ENCODE measurements at regions not wholly inside any gene's neighbourhood (a gene's known extent, or its start where the extent isn't known, plus 50 kb on each side); places are given as distances from the start of the nearest gene placed in this dataset.
A peak's percentile ranks its signal among the peaks of the same experiment; 100 is the strongest.

DNA sequence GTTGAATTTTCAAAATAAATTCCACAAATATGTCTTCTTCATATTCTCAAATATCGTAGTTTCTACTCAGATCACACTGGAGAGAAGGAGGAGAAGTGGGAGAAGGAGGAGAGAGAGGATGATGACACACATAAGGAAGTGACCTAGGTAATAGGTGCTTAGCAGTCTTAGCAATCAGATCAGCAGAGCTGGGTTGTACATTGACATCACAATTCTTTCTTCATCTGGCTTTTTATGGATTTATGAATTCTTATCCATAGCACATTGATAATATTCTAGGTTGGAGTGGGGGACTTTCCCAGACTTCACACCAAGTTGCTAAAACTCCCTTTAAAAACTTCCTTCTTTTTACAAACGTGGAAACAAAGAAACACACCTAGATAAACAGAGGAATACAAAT lies 86.9 kb downstream of the FGF9 start:
- H3K4me3 Mint-ChIP-seq: no peak overlapping the region
- TF ChIP-seq, protein P1, sequence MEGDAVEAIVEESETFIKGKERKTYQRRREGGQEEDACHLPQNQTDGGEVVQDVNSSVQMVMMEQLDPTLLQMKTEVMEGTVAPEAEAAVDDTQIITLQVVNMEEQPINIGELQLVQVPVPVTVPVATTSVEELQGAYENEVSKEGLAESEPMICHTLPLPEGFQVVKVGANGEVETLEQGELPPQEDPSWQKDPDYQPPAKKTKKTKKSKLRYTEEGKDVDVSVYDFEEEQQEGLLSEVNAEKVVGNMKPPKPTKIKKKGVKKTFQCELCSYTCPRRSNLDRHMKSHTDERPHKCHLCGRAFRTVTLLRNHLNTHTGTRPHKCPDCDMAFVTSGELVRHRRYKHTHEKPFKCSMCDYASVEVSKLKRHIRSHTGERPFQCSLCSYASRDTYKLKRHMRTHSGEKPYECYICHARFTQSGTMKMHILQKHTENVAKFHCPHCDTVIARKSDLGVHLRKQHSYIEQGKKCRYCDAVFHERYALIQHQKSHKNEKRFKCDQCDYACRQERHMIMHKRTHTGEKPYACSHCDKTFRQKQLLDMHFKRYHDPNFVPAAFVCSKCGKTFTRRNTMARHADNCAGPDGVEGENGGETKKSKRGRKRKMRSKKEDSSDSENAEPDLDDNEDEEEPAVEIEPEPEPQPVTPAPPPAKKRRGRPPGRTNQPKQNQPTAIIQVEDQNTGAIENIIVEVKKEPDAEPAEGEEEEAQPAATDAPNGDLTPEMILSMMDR (IDR thresholded peaks at IDR 0.05; ENCODE audit: unreplicated experiment in 3 of 3): no peak
- no peaks in the 10 kb centered on the region for H3K9me3 Mint-ChIP-seq
- no peaks in the 10 kb centered on the region for H3K27me3 Mint-ChIP-seq (ENCODE audit: low read depth)
- H3K4me1 Mint-ChIP-seq: peaks cover 9% of the 10 kb centered on the region
- peak overlapping the region; percentile 65 to 95 (median 93) for H3K27ac Mint-ChIP-seq
- no peaks in the 10 kb centered on the region for H3K36me3 Mint-ChIP-seq (ENCODE audit: low read depth)

GRCh38 chr13:21758441-21758840 lies 87.6 kb downstream of the FGF9 start:
- Mint-ChIP-seq H3K27ac (peak overlapping the region; percentile 84 to 95 (median 93)), H3K27me3 (ENCODE audit: low read depth) (no peaks in the 10 kb centered on the region), H3K4me3 (no peak overlapping the region), H3K9me3 (no peaks in the 10 kb centered on the region), H3K36me3 (ENCODE audit: low read depth) (no peaks in the 10 kb centered on the region), H3K4me1 (peaks cover 9% of the 10 kb centered on the region)
- TF ChIP-seq, protein P1 (IDR thresholded peaks at IDR 0.05; ENCODE audit: unreplicated experiment in 3 of 3): no peak

DNA sequence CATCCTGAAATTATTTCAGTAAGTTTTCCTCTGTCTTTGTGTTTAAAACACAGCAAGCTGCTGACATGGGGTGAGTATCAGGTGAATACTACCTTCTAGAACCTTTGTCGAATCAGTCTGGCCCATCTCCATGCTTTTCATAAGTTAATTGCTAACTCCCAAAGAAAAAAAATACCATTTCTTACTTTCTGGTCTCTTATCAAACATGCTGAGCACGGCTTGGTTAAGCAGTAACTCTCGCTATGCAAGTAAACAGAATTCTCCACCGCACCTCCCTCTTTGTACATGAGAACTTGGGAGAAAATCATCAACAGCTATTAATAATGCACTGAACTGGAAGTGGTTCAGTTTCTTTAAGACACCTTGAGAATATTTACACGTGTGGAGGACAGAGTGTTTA lies 88.6 kb downstream of the FGF9 start:
- Mint-ChIP-seq H3K4me1 (peaks cover 9% of the 10 kb centered on the region), H3K27me3 (ENCODE audit: low read depth) (no peaks in the 10 kb centered on the region)

DNA sequence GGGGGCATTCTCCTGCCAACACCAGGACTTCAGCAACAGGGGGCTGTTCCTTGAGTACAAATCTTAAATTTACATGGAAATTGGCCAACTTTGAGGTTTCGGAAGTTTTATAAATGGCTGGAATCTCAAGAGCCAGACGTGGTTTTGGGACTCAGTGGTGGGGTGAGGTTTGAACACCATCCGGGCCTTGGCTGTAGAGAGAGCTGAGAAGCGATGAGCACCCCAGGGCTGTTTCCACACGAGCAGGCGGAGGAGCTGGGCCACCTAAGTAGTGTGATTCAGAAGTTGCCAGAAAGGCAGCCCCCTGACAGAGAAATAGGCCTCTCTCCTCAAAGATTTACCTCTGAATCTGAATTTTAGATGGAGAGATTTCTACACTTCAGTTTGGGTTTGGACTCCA lies 89.0 kb downstream of the FGF9 start:
- no peaks in the 10 kb centered on the region for H3K27me3 Mint-ChIP-seq (ENCODE audit: low read depth)
- TF ChIP-seq, protein P1 (IDR thresholded peaks at IDR 0.05; ENCODE audit: unreplicated experiment in 3 of 3): no peak
- peak overlapping the region; percentile 84 to 95 (median 93) for H3K27ac Mint-ChIP-seq
- no peaks in the 10 kb centered on the region for H3K36me3 Mint-ChIP-seq (ENCODE audit: low read depth)
- H3K4me1 Mint-ChIP-seq: peaks cover 9% of the 10 kb centered on the region
- H3K4me3 Mint-ChIP-seq: no peak overlapping the region
- H3K9me3 Mint-ChIP-seq: no peaks in the 10 kb centered on the region

More for the DNA sequence above, 88.6 kb downstream of the FGF9 start:
- Mint-ChIP-seq H3K36me3 (ENCODE audit: low read depth) (no peaks in the 10 kb centered on the region), H3K27ac (peak overlapping the region; percentile 84 to 95 (median 93)), H3K9me3 (no peaks in the 10 kb centered on the region), H3K4me3 (no peak overlapping the region)
- TF ChIP-seq, protein P1 (IDR thresholded peaks at IDR 0.05; ENCODE audit: unreplicated experiment in 3 of 3): no peak

DNA sequence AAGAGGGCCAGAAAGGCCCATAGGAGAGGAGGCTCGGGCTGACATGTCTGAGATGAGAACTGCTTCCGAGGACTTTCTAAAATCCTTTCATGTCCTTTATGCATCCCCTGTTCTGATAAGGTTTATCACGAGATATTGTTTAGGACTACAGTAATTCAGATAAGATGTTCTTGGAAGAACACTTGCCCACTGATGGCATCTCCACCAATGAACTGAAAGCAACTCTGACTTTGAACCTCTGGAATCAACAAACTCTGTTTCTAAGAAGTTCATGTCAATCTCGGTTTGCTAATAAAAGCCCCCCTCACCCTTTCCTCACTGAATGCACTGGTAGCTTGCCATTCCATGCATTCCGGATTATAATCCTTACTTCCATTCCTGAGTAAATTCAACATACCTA lies 90.9 kb downstream of the FGF9 start:
- H3K27me3 Mint-ChIP-seq (ENCODE audit: low read depth): no peaks in the 10 kb centered on the region
- H3K27ac Mint-ChIP-seq: peak overlapping the region in 2 of 3 experiments; percentile 93 to 95
- no peak overlapping the region for H3K4me3 Mint-ChIP-seq
- TF ChIP-seq, protein P1 (IDR thresholded peaks at IDR 0.05; ENCODE audit: unreplicated experiment in 3 of 3): no peak
- no peaks in the 10 kb centered on the region for H3K9me3 Mint-ChIP-seq
- H3K36me3 Mint-ChIP-seq (ENCODE audit: low read depth): no peaks in the 10 kb centered on the region
- H3K4me1 Mint-ChIP-seq: peaks cover 9% of the 10 kb centered on the region

GRCh38 chr13:21762512-21762911 lies 91.6 kb downstream of the FGF9 start:
- H3K4me1 Mint-ChIP-seq: peaks cover 9% of the 10 kb centered on the region
- H3K27me3 Mint-ChIP-seq (ENCODE audit: low read depth): no peaks in the 10 kb centered on the region
- H3K9me3 Mint-ChIP-seq: peaks cover under 1% of the 10 kb centered on the region
- TF ChIP-seq, protein P1 (IDR thresholded peaks at IDR 0.05; ENCODE audit: unreplicated experiment in 3 of 3): no peak
- H3K4me3 Mint-ChIP-seq: no peak overlapping the region
- no peak overlapping the region for H3K27ac Mint-ChIP-seq
- no peaks in the 10 kb centered on the region for H3K36me3 Mint-ChIP-seq (ENCODE audit: low read depth)

Data from nephron (organoid).